Endothelial cell of umbilical vein (primary cell): ENCODE measurements at regions not wholly inside any gene's neighbourhood (a gene's known extent, or its start where the extent isn't known, plus 50 kb on each side); places are given as distances from the start of the nearest gene placed in this dataset.

Source experiments
- CTCF ChIP-seq, 2 donors: IDR thresholded peaks; 1 replicate in 1 of 2; 2 replicates in 1 of 2; pipeline ENCODE4 v1.5.1; 2011; ENCODE audit warnings: low read length in 2 of 2, mild to moderate bottlenecking in 2 of 2, moderate library complexity in 2 of 2, control low read depth in 1 of 2, inconsistent platforms in 1 of 2, low read depth in 1 of 2; ENCODE audit not compliant: insufficient read depth in 1 of 2; ENCODE audit errors: extremely low read depth in 1 of 2
- POLR2A ChIP-seq: IDR thresholded peaks from 2 replicates; pipeline ENCODE4 v1.6.1; 2012; ENCODE audit warnings: low read depth, mild to moderate bottlenecking, control low read depth, low read length

GRCh38 chr7:17437586-17437985 is 139.1 kb downstream of the AHR start:
- TF ChIP-seq POLR2A (no peak), CTCF (IDR thresholded peaks at IDR 0.05; ENCODE audit: extremely low read depth in 1 of 2, insufficient read depth in 1 of 2, low read depth in 1 of 2, low read length in 2 of 2) (no peak)
